Naive thymus-derived CD4-positive, alpha-beta T cell (primary cell): ENCODE measurements at regions not wholly inside any gene's neighbourhood (a gene's known extent, or its start where the extent isn't known, plus 50 kb on each side); places are given as distances from the start of the nearest gene placed in this dataset.
"Not testable (repeated sequence)": the region's sequence is repeated elsewhere in the genome, so short reads cannot be mapped to it uniquely, and the experiment has no call there.

Experiments used
- ATAC-seq: fragments of 150-1000 bp; cut with Tn5 transposase; 2 replicates; pipeline ENCODE4 v1.10.0; 2021; ENCODE audit warnings: mild to moderate bottlenecking, moderate library complexity
- CTCF ChIA-PET: fragments of 350-600 bp; sonication (Branson Sonifier 250); formaldehyde crosslinking; loops from one replicate; lab custom pipeline; 2021; ENCODE audit warnings: antibody characterized with exemption; lab: Charles Lee
- POLR2A ChIA-PET: fragments of 350-600 bp; sonication (Branson Sonifier 250); formaldehyde crosslinking; loops from one replicate; lab custom pipeline; 2021; ENCODE audit warnings: antibody characterized with exemption, inconsistent platforms; lab: Charles Lee
- DNase-seq, 9 donors: peaks; one replicate each; pipeline versions ENCODE4 v3.0.0 to v3.0.0-alpha.2; 2020 to 2022; ENCODE audit warnings: mixed read lengths in 1 of 9
- H3K27ac ChIP-seq: one replicate; pipeline ENCODE4 v1.7.0; 2013; ENCODE audit warnings: mild to moderate bottlenecking, low read depth, low read length, moderate library complexity
- H3K27me3 ChIP-seq, 2 donors: one replicate each; pipeline ENCODE4 v1.7.0; 2013; ENCODE audit warnings: low read length in 2 of 2, mild to moderate bottlenecking in 2 of 2, moderate library complexity in 2 of 2; ENCODE audit not compliant: control insufficient read depth in 2 of 2, insufficient read depth in 2 of 2
- H3K36me3 ChIP-seq, 3 experiments: 1 replicate in 2 of 3; 2 replicates in 1 of 3; pipeline ENCODE4 v1.7.0; 2013; ENCODE audit warnings: low read length in 3 of 3, mild to moderate bottlenecking in 3 of 3, moderate library complexity in 1 of 3; ENCODE audit not compliant: insufficient read depth in 3 of 3, control insufficient read depth in 2 of 3
- H3K4me1 ChIP-seq, 2 donors: one replicate each; pipeline ENCODE4 v1.7.0; 2013; ENCODE audit warnings: low read length in 2 of 2, mild to moderate bottlenecking in 2 of 2, moderate library complexity in 1 of 2; ENCODE audit not compliant: control insufficient read depth in 2 of 2, insufficient read depth in 2 of 2
- H3K4me3 ChIP-seq: 2 replicates; pipeline ENCODE4 v1.7.0; 2013; ENCODE audit warnings: mild to moderate bottlenecking, low read length
- H3K9me3 ChIP-seq, 3 experiments: 1 replicate in 2 of 3; 2 replicates in 1 of 3; pipeline ENCODE4 v1.7.0; 2013; ENCODE audit warnings: low read length in 3 of 3; ENCODE audit not compliant: control insufficient read depth in 2 of 3
- H3K27ac Mint-ChIP-seq, 9 donors: one replicate each; pipeline ENCODE4 v1.8.0; 2020 to 2022; ENCODE audit warnings: mixed read lengths in 9 of 9, mild to moderate bottlenecking in 8 of 9, moderate library complexity in 5 of 9, inconsistent platforms in 2 of 9
- H3K27me3 Mint-ChIP-seq, 5 donors: one replicate each; pipeline ENCODE4 v1.8.0; 2021 to 2022; ENCODE audit warnings: mixed read lengths in 5 of 5, mild to moderate bottlenecking in 1 of 5
- H3K36me3 Mint-ChIP-seq, 5 donors: one replicate each; pipeline ENCODE4 v1.8.0; 2020 to 2022; ENCODE audit warnings: mixed read lengths in 5 of 5, mild to moderate bottlenecking in 3 of 5, inconsistent platforms in 1 of 5
- H3K4me1 Mint-ChIP-seq, 7 donors: one replicate each; pipeline ENCODE4 v1.8.0; 2020 to 2022; ENCODE audit warnings: mixed read lengths in 7 of 7, mild to moderate bottlenecking in 3 of 7, inconsistent platforms in 1 of 7
- H3K4me3 Mint-ChIP-seq, 10 donors: one replicate each; pipeline ENCODE4 v1.8.0; 2020 to 2022; ENCODE audit warnings: mild to moderate bottlenecking in 10 of 10, mixed read lengths in 10 of 10, moderate library complexity in 6 of 10, inconsistent platforms in 2 of 10
- H3K9me3 Mint-ChIP-seq, 11 donors: one replicate each; pipeline ENCODE4 v1.8.0; 2020 to 2022; ENCODE audit warnings: mixed read lengths in 11 of 11, mild to moderate bottlenecking in 4 of 11, inconsistent platforms in 1 of 11, moderate library complexity in 1 of 11
- intact Hi-C, 2 donors: fragments of 100-400 bp; cut with micrococcal nuclease; formaldehyde crosslinking; loops; one replicate each; pipeline ENCODE4 v1.15.1; 2023

DNA sequence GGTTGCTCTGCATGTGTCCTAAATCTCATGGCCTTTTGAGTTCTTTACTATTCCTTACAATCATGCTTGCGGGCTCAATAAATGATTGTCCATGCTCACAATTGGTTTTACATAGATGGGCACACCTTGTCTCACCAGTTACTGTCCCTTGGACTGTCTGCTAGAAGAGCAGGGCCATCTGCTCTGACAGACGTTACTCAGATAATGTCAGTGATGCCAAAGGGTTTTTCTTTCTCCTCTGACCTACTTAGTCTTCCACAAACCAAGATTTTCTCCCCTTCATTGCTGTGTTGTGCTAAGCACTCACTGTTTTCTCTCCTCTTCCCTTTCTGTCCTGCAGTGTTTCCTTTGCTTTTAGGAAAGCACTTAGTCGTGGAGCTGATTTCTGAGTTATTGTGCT lies 562.3 kb downstream of the KIF4B start:
- ChIA-PET POLR2A (no interaction called here), CTCF (no interaction called here)
- intact Hi-C loops: no loop called here
- Mint-ChIP-seq H3K4me3 (no peak overlapping the region), H3K9me3 (peaks cover 0 to 18% (median 3%) of the 10 kb centered on the region in 11 donors), H3K27me3 (peaks cover 0 to 18% (median 9%) of the 10 kb centered on the region in 5 donors), H3K36me3 (no peaks in the 10 kb centered on the region), H3K27ac (no peak overlapping the region), H3K4me1 (no peaks in the 10 kb centered on the region)
- DNase-seq (no peak), ATAC-seq (no peak)
- Histone ChIP-seq H3K4me1 (no peaks in the 10 kb centered on the region), H3K27ac (no peak overlapping the region), H3K36me3 (no peaks in the 10 kb centered on the region), H3K9me3 (no peaks in the 10 kb centered on the region), H3K27me3 (no peaks in the 10 kb centered on the region), H3K4me3 (no peak overlapping the region)

DNA sequence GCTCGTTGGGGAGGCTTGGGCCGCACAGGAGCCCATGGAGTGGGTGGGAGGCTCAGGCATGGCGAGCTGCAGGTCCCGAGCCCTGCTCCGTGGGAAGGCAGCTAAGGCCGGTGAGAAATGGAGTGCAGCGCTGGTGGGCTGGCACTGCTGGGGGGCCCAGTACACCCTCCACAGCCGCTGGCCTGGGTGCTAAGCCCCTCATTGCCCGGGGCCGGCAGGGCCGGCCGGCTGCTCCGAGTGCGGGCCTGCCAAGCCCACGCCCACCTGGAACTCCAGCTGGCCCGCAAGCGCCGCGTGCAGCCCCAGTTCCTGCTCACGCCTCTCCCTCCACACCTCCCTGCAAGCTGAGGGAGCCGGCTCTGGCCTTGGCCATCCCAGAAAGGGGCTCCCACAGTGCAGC lies 573.3 kb downstream of the KIF4B start:
- POLR2A ChIA-PET, H3K9me3 Mint-ChIP-seq, H3K4me3 ChIP-seq, H3K27ac ChIP-seq, H3K27ac Mint-ChIP-seq, CTCF ChIA-PET, H3K36me3 Mint-ChIP-seq, H3K4me3 Mint-ChIP-seq, intact Hi-C loops, H3K36me3 ChIP-seq, H3K9me3 ChIP-seq, DNase-seq, H3K4me1 Mint-ChIP-seq, ATAC-seq, H3K27me3 ChIP-seq, H3K4me1 ChIP-seq: not testable (repeated sequence)
- peaks cover 0 to 15% (median 5%) of the 10 kb centered on the region in 5 donors for H3K27me3 Mint-ChIP-seq

DNA sequence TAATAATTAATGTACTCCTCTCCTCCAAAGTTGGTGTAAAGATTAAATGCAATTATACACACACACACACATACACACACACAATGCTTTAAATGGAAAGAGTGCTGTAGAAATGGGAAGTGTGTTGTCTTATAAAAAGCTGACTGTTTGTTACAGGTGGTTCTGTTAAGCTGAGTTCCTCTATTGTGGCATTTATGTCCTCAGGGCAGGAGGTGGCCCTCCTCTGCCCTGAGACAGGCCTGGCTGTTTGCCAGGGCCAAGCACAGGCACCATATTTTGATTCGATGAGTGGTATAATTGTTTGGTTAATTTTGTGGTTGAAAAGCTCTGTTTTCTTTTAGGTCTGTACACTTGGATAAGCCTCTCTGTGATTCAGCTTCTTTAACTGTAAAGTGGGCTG lies 573.9 kb downstream of the KIF4B start:
- H3K4me1 ChIP-seq: no peaks in the 10 kb centered on the region
- H3K4me1 Mint-ChIP-seq: no peaks in the 10 kb centered on the region
- CTCF ChIA-PET: no interaction called here

DNA sequence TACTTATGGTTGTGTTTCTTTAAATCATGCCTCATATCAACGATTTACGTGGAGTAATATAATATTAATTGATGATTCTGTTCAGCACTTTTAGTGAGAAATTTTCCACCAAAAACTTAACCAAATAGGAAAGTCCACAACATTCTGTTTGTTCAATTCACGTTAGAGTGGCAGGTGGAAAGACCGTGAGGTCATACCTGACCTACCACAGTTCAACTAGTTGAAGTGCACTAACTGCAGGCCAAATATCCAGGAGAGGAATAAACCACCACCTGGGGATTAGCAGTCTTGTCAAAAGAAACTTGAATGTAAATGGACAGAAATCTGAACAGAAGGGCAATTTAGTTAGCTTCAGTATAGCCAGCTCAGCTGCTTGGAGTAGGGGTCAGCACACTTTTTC lies 577.7 kb downstream of the KIF4B start:
- Histone ChIP-seq H3K27ac (no peak overlapping the region), H3K4me3 (no peak overlapping the region), H3K36me3 (no peaks in the 10 kb centered on the region), H3K9me3 (no peaks in the 10 kb centered on the region), H3K4me1 (no peaks in the 10 kb centered on the region), H3K27me3 (no peaks in the 10 kb centered on the region)
- ATAC-seq (no peak), DNase-seq (no peak)
- H3K4me3 Mint-ChIP-seq: no peak overlapping the region
- CTCF ChIA-PET: no interaction called here
- no peaks in the 10 kb centered on the region for H3K4me1 Mint-ChIP-seq
- H3K27ac Mint-ChIP-seq: no peak overlapping the region
- intact Hi-C loops: no loop called here
- no peaks in the 10 kb centered on the region for H3K36me3 Mint-ChIP-seq
- H3K9me3 Mint-ChIP-seq: peaks cover 0 to 7% (median 0%) of the 10 kb centered on the region in 11 donors
- H3K27me3 Mint-ChIP-seq: peaks cover 0 to 19% (median 11%) of the 10 kb centered on the region in 5 donors
- POLR2A ChIA-PET: no interaction called here

More for the DNA sequence above, 573.9 kb downstream of the KIF4B start:
- H3K27ac Mint-ChIP-seq: no peak overlapping the region
- no peak for ATAC-seq
- H3K36me3 ChIP-seq: no peaks in the 10 kb centered on the region
- H3K27ac ChIP-seq: no peak overlapping the region
- no peak overlapping the region for H3K4me3 Mint-ChIP-seq
- no peak overlapping the region for H3K4me3 ChIP-seq
- DNase-seq: no peak
- H3K36me3 Mint-ChIP-seq: no peaks in the 10 kb centered on the region
- peaks cover 0 to 15% (median 5%) of the 10 kb centered on the region in 5 donors for H3K27me3 Mint-ChIP-seq
- no peaks in the 10 kb centered on the region for H3K9me3 ChIP-seq
- intact Hi-C loops: no loop called here
- peaks cover 0 to 3% (median 0%) of the 10 kb centered on the region in 11 donors for H3K9me3 Mint-ChIP-seq
- POLR2A ChIA-PET: no interaction called here
- H3K27me3 ChIP-seq: no peaks in the 10 kb centered on the region

DNA sequence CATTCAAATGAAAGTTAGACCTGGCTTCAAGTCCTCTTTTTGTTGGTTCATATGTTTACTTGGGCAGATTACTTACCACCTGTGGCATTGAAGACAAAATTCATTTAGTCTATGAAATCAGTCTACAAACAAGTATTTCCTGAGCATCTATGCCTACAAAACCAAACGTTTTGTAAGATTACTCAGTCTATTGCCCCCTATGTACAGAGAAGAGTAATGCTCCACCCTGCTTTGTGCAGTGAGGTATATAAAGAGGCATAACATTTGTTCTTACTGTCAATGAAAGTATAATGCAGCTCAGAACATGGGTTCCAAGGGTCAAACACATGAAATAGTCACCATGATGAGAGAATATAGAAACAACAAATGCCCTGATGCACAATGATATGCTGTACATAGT lies 580.7 kb downstream of the KIF4B start:
- peaks cover 0 to 19% (median 11%) of the 10 kb centered on the region in 5 donors for H3K27me3 Mint-ChIP-seq
- no peak overlapping the region for H3K4me3 Mint-ChIP-seq
- intact Hi-C loops: no loop called here
- ChIA-PET POLR2A (no interaction called here), CTCF (no interaction called here)
- H3K9me3 Mint-ChIP-seq: peaks cover 0 to 4% (median 0%) of the 10 kb centered on the region in 11 donors
- no peak overlapping the region for H3K4me3 ChIP-seq
- H3K27me3 ChIP-seq: peaks cover 0 to 4% of the 10 kb centered on the region in 2 donors
- DNase-seq: no peak
- no peak for ATAC-seq
- no peaks in the 10 kb centered on the region for H3K36me3 Mint-ChIP-seq
- no peaks in the 10 kb centered on the region for H3K4me1 ChIP-seq
- no peak overlapping the region for H3K27ac Mint-ChIP-seq
- H3K36me3 ChIP-seq: no peaks in the 10 kb centered on the region
- no peaks in the 10 kb centered on the region for H3K4me1 Mint-ChIP-seq
- no peak overlapping the region for H3K27ac ChIP-seq
- H3K9me3 ChIP-seq: no peaks in the 10 kb centered on the region

DNA sequence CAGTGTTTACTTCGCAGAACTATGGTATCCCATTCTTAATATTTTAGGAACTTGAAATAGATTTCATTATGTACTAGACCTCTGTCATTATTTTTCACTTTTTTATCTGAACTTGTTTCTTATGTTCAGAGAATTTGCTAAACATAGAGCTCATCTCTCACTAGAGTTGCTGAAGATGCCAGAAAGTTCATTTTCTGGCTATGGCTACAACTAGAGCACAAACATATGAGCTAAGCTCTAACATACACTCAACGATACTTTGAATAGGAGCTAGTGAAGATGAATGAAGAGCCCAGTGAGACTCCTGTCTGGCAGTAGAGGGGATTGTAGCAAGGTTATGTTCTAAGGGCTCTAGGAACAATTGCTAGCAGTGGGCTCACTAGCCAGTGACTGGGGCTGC lies 582.2 kb downstream of the KIF4B start:
- H3K36me3 Mint-ChIP-seq: no peaks in the 10 kb centered on the region

DNA sequence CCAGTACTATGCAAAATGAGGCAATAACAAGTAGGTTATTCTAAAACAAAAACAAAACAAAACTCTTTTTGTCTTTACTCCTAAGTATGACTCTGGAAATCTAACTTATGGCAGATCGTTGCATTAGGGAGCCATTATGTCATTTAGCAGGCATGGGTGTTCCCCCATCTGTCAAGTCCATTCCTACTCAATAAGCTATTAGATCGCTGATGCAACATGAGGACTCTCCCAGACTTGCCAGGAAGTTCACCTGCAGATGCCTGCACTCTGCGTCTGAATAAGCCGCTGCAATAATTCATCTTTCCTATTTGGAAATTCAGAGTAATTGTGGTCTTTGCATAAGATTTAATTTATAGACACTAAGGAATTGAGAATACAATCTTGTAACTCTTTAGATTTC lies 585.0 kb downstream of the KIF4B start:
- Histone ChIP-seq H3K36me3 (no peaks in the 10 kb centered on the region), H3K4me1 (no peaks in the 10 kb centered on the region), H3K9me3 (no peaks in the 10 kb centered on the region), H3K27ac (no peak overlapping the region), H3K4me3 (no peak overlapping the region), H3K27me3 (peaks cover 0 to 4% of the 10 kb centered on the region in 2 donors)
- no peak overlapping the region for H3K4me3 Mint-ChIP-seq
- CTCF ChIA-PET: no interaction called here
- POLR2A ChIA-PET: no interaction called here
- H3K27me3 Mint-ChIP-seq: peaks cover 0 to 14% (median 12%) of the 10 kb centered on the region in 5 donors
- no peaks in the 10 kb centered on the region for H3K36me3 Mint-ChIP-seq
- intact Hi-C loops: no loop called here
- ATAC-seq: no peak
- no peak for DNase-seq
- no peaks in the 10 kb centered on the region for H3K4me1 Mint-ChIP-seq
- H3K9me3 Mint-ChIP-seq: no peaks in the 10 kb centered on the region
- no peak overlapping the region for H3K27ac Mint-ChIP-seq

More for the DNA sequence above, 582.2 kb downstream of the KIF4B start:
- Mint-ChIP-seq H3K4me1 (no peaks in the 10 kb centered on the region), H3K27me3 (peaks cover 0 to 14% (median 11%) of the 10 kb centered on the region in 5 donors), H3K4me3 (no peak overlapping the region), H3K9me3 (peaks cover 0 to 4% (median 0%) of the 10 kb centered on the region in 11 donors), H3K27ac (no peak overlapping the region)
- no peaks in the 10 kb centered on the region for H3K9me3 ChIP-seq
- ChIA-PET CTCF (no interaction called here), POLR2A (no interaction called here)
- no peak overlapping the region for H3K4me3 ChIP-seq
- no peaks in the 10 kb centered on the region for H3K4me1 ChIP-seq
- intact Hi-C loops: no loop called here
- H3K36me3 ChIP-seq: no peaks in the 10 kb centered on the region
- H3K27ac ChIP-seq: no peak overlapping the region
- H3K27me3 ChIP-seq: peaks cover 0 to 4% of the 10 kb centered on the region in 2 donors
- no peak for DNase-seq
- no peak for ATAC-seq
